Embryonic facial prominence (tissue), 1 donor: ENCODE measurements at regions not wholly inside any gene's neighbourhood (a gene's known extent, or its start where the extent isn't known, plus 50 kb on each side); places are given as distances from the start of the nearest gene placed in this dataset.
"Not testable (repeated sequence)": the region's sequence is repeated elsewhere in the genome, so short reads cannot be mapped to it uniquely, and the experiment has no call there.

Source experiments
- DNase-seq: peaks from one replicate; pipeline ENCODE4 v3.0.0-alpha.2; 2016; ENCODE audit errors: extremely low spot score

DNA sequence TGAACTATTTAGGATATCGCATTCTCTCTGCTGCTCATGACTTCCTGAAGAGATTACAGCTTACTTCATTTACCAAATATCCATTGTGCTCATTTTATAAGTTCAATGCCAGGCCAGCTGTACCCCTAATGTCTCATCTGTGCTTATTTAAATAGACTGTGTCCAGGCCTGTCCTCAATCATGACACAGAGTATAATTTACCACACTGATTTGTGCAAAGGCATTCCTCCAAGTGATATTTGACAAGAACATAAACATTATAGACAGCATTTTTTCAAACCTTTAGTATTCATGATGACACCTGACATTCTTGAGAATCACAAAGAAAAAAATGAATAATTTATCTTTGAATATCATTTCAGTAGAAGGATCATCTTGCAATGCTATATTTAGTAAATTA is 260.1 kb upstream of the SEMA3D start:
- DNase-seq, result no peak

GRCh38 chr7:85426487-85426960 is 239.7 kb upstream of the SEMA3D start:
- no peak for DNase-seq

DNA sequence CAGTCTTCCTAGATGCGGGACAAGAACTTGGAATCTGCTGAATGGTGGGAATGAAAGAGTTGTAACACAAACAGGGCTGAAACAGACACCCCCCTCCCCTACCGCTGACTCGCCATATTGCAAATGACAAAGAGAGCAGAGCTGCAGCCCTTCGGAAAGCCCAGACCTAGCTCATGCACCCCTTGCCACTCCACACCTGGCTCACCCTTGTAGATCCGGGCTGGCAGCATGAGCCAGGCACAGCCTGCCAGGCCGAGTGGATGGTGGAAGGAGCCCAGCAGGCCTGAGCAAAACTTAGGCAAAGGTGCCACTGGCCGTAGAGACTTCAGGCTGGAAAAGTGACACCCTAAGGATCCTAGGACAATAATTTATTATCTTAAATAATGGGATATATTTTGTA is 237.4 kb upstream of the SEMA3D start:
- no peak for DNase-seq

DNA sequence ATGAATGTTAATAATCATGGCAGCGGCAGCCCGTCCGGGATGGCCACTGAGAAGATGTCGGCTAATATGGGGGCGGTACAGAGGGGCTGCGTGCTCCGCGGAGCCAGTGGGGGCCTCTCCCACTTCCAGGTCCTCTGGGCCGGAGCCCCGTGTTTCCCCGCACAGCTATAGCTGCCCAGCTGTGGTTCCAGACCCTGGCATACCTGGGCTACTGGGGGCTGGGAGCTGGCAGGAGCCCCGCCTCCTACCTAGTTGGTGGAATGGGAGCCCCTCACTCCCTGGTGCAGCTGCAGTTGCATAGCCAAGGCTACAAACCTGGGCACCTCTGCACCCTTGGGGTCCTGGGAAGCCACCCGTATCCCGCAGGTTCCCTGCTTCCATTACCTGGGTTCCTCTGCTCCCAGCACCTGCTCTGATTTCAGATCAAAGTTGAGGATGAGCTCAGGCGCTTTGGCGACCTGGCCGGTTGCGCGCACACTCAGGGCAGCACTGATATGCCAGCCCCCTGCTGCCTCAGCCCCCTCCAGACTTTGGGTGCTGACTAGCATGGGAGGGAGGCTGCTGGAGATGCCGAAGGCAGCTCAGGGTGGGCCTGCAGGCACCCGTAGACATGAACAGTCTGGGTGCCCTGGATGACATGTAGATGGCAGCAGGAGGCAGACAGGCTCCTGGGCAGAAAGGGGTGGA is 236.5 kb upstream of the SEMA3D start:
- DNase-seq, result no peak

GRCh38 chr7:85415743-85416142 is 228.9 kb upstream of the SEMA3D start:
- DNase-seq, result no peak

DNA sequence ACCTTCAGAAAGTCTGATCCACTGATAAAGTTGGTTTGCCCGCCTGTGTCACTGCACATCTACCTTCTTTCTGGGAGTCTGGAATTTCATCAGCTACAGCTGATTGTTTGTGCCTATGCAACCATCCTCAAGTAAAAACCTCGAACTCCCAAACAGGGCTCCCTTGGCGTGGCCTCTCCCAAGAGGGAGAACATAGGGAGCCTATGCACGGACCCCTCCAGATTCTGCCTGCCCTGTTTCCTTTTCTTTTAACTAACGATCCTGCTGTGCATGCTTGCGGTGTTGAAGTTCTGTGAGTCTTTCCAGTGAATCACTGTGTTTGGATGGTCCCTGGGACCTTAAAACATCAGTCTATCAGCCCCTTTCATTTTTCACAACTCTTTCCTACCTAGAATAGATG is 226.9 kb upstream of the SEMA3D start:
- DNase-seq, result no peak

- DNase-seq, result no peak
These were observed 226.1 kb upstream of the SEMA3D start for GRCh38 chr7:85412912-85413311.

DNA sequence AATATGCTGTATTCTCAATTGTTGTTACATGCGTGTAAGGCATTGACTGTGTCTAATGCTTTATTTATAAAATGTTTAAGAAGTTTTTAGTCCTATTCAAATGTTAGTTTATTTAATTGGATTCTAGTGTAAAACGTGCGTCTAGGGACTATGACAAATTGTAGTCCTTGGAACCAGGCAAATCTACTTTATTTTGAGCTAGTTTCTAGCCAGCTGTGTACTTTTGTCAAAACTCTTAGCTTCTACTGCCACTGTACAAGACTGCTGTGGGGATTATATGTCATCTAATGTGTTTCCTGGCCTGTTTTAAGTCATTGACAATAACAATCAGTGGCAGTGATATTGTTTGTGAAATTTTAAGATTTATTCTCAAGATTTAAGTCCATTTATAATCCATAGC is 220.5 kb upstream of the SEMA3D start:
- no peak for DNase-seq

DNA sequence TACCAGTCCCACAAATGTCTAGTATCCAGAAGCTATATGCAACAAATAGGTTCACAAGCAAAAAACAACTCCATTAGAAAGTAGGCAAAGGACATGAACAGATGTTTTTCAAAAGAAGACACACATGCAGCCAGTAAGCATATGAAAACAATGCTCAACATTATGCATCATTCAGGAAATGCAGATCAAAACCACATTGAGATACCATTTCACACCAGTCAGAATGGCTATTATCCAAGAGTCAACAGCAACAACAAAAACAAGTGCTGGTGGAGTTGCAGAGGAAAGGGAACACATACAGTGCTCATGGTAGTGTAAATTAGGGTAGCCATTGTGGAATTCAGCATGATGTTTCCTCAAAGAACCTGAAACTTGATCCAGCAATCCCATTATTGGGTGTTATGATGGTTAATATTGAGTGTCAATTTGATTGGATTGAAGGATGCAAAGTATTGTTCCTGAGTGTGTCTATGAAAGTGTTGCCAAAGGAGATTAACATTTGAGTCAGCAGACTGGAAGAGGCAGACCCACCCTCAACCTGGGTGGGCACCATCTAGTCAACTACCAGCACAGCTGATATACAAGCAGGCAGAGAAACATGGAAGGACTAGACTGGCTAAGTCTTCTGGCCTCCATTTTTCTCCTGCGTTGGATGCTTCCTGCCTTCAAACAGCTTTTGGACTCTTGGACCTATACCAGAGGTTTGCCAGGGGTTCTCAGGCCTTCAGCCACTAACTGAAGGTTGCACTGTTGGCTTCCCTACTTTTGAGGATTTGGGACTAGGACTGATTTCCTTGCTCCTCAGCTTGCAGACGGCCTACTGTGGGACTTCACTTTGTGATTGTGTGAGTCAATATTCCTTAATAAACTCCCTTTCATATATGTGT is 218.4 kb upstream of the SEMA3D start:
- DNase-seq, result no peak

DNA sequence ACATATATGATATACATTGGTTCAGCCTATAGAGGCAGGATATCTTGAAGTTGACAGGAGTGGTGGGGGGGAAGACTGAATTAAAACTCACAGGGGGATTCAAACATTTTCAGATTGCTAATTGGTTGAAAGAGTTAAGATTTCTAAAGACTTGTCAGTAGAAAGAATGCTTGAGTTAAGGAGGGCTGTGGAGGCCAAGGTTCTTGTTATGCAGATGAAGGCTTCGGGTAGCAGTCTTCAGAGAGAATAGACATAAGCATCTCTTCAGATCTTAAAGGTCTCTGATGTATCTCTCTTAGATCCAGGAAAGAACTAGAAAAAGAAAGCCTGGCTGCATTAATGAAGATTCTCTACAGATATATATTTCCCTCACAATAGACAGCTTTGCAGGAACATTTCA is 209.8 kb upstream of the SEMA3D start:
- no peak for DNase-seq

DNA sequence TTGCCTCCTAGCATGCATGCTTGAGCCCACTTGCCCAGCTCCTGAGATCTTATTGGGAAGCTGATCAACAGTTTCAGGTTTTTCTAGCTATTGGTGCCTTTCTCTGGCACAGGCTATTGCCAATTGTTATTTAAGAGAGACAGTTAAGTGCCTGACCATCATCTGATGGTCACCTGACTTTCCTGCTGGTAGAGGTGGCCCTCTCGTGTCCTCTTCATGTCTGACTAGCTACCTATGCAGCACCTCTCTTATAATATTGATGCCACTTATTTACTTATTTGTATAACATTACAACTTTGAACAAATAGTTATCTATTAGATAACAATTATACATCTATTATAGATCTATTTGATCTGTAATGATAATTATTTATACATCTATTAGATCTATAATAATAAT is 205.9 kb upstream of the SEMA3D start:
- no peak for DNase-seq

- DNase-seq, result no peak
These were observed 205.5 kb upstream of the SEMA3D start for GRCh38 chr7:85392326-85392725.

- no peak for DNase-seq
These were observed 199.6 kb upstream of the SEMA3D start for GRCh38 chr7:85386460-85386859.

- DNase-seq, result no peak
These were observed 197.5 kb upstream of the SEMA3D start for GRCh38 chr7:85384392-85384791.

DNA sequence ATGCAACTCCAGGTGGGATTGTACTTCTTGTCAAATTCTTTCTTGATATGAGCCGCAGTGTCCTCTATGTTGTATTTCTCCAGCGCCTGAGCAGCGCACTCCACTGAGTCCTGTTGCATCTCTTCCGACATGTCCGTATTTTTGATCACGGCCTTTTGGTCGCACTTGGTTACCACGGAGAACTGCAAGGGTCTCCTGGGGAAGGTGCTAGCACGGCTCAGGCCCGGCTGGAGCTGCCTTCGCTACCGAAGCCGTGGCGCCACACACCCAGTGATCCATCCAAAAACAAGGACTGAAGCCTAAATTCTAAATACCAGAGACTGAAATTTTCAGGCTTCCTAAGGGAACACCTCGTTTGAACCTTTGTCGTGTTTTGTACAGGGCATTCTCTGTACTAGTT is 194.4 kb upstream of the SEMA3D start:
- DNase-seq, result no peak

DNA sequence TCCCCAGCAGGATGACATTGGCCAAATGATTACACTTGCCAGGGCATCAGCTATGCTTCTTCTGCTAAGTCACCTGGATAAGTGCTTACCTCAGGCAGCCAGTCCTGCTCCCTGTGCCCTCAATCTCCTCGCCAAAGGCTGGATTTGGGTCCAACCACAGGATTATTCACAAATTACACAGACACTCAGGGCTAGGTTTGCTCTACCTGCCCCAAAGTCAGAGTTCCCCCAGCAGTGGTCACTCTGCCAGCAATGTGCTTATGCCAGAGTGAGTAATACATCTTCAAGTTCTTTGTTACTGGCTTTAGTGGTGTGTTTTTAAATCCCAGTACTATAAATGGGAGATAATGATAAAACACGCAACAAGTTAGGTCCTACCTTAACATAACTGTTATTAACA is 189.7 kb upstream of the SEMA3D start:
- DNase-seq, result no peak

DNA sequence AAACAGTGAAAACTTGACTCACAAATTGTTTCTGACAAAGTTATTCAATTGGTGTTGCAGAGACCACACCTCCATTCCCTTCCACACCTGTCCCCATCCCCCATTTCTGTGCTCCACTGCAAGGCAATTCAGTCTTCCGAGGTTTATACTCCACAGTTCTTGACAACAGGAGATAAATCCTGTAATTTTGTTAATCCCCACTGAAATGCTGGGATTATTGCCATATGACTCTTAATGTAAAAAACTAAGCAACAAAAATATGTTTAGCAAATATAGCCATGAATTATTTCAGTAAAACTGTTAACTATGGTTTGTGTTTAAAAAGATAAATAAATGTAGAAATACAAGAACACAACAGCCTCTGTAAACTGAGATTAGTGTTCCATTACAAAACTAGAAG is 170.1 kb upstream of the SEMA3D start:
- DNase-seq, result no peak

GRCh38 chr7:85343484-85343883 is 156.6 kb upstream of the SEMA3D start:
- no peak for DNase-seq

DNA sequence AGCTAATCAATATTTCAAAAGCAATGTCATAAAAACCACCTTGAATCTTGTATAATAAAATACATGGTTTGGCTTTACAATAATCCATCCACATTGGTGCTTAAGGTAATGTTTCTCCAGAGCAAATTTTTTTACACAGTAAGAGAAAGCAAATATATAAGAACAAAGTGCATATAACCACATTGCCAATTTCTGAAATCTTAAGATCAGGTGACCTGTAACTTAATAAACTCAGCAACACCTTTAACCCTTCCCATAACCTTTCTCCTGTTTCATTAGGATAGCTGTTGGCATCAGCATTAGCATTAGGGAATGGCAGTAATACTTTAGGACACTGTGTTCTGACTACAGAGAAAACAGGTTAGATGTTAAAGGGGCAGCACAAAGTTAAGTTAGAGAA is 155.9 kb upstream of the SEMA3D start:
- no peak for DNase-seq

GRCh38 chr7:85341973-85342372 is 155.1 kb upstream of the SEMA3D start:
- no peak for DNase-seq

GRCh38 chr7:85341121-85341520 is 154.3 kb upstream of the SEMA3D start:
- no peak for DNase-seq

DNA sequence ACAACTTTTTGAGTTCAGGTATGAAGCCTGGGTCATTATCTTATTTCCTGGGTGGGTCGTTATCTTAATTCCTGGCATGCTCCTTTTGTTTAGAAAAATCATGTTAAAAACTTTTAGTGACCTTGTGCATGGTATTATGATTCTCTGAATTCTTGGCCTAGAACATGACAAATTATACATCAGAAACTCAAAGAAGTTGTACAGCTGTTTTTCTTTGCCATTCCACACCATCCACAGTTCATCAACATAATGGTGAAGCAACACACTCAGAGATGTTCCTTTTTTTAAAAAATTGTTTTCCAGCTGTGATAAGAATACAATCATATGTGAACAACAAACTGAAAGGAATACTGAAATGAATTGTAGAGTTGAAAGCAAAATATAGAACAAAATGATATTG is 149.2 kb upstream of the SEMA3D start:
- DNase-seq, result no peak

DNA sequence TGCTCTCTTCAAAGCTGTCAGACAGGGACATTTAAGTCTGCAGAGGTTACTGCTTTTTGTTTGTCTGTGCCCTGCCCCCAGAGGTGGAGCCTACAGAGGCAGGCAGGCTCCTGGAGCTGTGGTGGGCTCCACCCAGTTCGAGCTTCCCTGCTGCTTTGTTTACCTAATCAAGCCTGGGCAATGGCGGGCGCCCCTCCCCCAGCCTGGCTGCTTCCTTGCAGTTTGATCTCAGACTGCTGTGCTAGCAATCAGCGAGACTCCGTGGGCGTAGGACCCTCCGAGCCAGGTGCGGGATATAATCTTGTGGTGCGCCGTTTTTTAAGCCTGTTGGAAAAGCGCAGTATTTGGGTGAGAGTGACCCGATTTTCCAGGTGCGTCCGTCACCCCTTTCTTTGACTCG is 148.3 kb upstream of the SEMA3D start:
- not testable (repeated sequence) for DNase-seq
